ENCODE measurements at regions not wholly inside any gene's neighbourhood (a gene's known extent, or its start where the extent isn't known, plus 50 kb on each side); places are given as distances from the start of the nearest gene placed in this dataset.

DNA sequence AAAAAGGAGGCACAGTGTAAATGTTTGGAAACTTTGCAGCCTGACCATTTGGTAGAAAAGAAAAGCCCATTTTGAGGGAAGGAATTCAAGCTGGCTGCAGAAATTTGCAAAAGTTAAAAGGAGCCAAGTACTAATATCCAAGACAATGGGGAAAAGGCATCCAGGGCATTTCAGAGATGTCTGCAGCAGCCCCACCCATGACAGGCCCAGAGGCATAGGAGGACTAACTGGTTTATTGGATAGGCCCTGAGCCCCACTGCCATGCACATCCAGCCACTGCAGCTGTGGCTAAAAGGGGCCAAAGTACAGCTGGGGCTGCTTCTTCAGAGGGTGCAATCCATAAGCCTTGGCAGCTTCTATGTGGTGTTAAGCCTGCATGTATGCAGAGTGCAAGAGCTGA lies 104.9 kb downstream of the HS3ST1 start:
- H3K36me3 ChIP-seq: no peaks in the 10 kb centered on the region
- H3K27me3 ChIP-seq: no peaks in the 10 kb centered on the region
- in situ Hi-C loops (cut with MboI; ENCODE audit: low pct_ligation_motif_present in 1 of 4, low pct_unique_long_range_greater_than_20kb in 1 of 4, low sequenced_read_pairs in 3 of 4): no loop called here
- H3K4me1 ChIP-seq: no peaks in the 10 kb centered on the region
- TF ChIP-seq, protein P1, sequence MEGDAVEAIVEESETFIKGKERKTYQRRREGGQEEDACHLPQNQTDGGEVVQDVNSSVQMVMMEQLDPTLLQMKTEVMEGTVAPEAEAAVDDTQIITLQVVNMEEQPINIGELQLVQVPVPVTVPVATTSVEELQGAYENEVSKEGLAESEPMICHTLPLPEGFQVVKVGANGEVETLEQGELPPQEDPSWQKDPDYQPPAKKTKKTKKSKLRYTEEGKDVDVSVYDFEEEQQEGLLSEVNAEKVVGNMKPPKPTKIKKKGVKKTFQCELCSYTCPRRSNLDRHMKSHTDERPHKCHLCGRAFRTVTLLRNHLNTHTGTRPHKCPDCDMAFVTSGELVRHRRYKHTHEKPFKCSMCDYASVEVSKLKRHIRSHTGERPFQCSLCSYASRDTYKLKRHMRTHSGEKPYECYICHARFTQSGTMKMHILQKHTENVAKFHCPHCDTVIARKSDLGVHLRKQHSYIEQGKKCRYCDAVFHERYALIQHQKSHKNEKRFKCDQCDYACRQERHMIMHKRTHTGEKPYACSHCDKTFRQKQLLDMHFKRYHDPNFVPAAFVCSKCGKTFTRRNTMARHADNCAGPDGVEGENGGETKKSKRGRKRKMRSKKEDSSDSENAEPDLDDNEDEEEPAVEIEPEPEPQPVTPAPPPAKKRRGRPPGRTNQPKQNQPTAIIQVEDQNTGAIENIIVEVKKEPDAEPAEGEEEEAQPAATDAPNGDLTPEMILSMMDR (IDR thresholded peaks at IDR 0.05): no peak
- TF ChIP-seq EP300 (IDR thresholded peaks at IDR 0.05; ENCODE audit: low read depth) (no peak), POLR2AphosphoS5 (IDR thresholded peaks at IDR 0.05) (no peak), POLR2A (IDR thresholded peaks at IDR 0.05) (no peak)
- H3K4me3 ChIP-seq: no peak overlapping the region
- H3K27ac ChIP-seq: no peak overlapping the region
- intact Hi-C loops (cut with DNase I; ENCODE audit: low total_unique reads): no loop called here
- no peak for DNase-seq
- no peaks in the 10 kb centered on the region for H3K9me3 ChIP-seq

DNA sequence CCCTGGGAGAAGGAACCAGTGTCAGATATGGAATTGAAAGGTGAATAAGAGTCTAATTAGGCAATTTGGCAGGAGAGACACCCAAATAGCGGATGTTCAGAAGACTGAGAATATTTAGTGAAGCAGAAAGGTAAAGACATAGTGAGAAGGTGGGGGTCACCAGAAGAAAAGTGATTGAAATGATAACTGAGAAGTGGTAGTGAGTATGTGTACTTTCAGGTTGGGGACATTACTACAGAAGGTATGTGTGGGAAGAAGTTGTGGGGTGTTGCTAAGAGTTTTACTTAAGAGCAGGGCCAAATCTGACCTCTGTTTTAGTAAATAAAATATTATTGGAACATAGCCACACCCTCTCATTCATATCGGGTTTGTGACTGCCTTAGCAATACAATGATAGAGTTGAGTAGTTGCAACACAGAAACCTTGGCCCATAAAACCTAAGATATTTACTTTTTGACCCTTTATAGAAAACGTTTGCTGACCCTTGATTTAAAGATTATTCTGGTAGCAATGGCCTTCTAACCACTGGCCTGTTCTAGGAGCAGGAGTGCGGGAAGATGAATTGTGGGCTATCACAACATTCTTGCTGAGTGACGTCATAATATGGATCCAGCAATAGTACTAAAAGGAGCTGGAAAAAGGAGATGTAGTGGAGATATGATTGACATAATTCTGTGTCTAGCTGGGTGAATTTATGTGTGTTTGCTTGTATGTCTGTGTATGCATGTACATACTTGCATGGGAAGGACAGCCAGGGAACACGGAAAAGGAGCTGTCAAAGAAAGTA lies 115.3 kb downstream of the HS3ST1 start:
- TF ChIP-seq EP300 (IDR thresholded peaks at IDR 0.05; ENCODE audit: low read depth) (no peak), POLR2A (IDR thresholded peaks at IDR 0.05) (no peak), POLR2AphosphoS5 (IDR thresholded peaks at IDR 0.05) (no peak)
- TF ChIP-seq, protein P1 (IDR thresholded peaks at IDR 0.05): no peak
- H3K9me3 ChIP-seq: no peaks in the 10 kb centered on the region
- no peaks in the 10 kb centered on the region for H3K4me1 ChIP-seq
- in situ Hi-C loops (cut with MboI; ENCODE audit: low pct_ligation_motif_present in 1 of 4, low pct_unique_long_range_greater_than_20kb in 1 of 4, low sequenced_read_pairs in 3 of 4) (no loop called here), intact Hi-C loops (cut with DNase I; ENCODE audit: low total_unique reads) (no loop called here)
- H3K4me3 ChIP-seq: no peak overlapping the region
- 63 to 73% methylated on average over 6 of the region's 6 CpGs for WGBS, 2 donors (ENCODE audit: low coverage in 1 of 2)
- no peaks in the 10 kb centered on the region for H3K36me3 ChIP-seq
- DNase-seq: no peak
- H3K27me3 ChIP-seq: no peaks in the 10 kb centered on the region
- no peak overlapping the region for H3K27ac ChIP-seq

DNA sequence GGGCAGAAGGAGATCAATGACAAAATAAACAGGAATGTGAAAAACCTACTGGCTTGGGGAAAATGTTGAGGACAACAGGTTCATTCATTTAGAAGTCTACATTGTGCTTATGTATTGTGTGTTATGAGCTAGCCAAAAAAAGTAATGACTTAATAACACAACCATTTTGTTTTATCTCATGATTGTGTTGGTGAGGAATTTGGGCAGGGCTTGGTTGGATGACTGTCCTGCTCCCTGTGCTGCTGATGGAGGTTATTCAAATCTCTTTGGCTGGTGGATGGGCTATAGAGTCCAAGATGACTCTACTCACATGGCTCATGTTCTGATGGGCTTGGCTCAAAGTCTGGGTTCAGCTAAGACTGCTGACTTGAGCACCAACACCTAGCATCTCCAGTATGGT lies 116.3 kb downstream of the HS3ST1 start:
- no peaks in the 10 kb centered on the region for H3K27me3 ChIP-seq
- no peaks in the 10 kb centered on the region for H3K4me1 ChIP-seq
- H3K27ac ChIP-seq: no peak overlapping the region
- TF ChIP-seq POLR2A (IDR thresholded peaks at IDR 0.05): no peak
- TF ChIP-seq POLR2AphosphoS5 (IDR thresholded peaks at IDR 0.05): no peak
- TF ChIP-seq, protein P1 (IDR thresholded peaks at IDR 0.05): no peak
- DNase-seq: no peak
- H3K4me3 ChIP-seq: no peak overlapping the region
- in situ Hi-C loops (cut with MboI; ENCODE audit: low pct_ligation_motif_present in 1 of 4, low pct_unique_long_range_greater_than_20kb in 1 of 4, low sequenced_read_pairs in 3 of 4) (no loop called here), intact Hi-C loops (cut with DNase I; ENCODE audit: low total_unique reads) (no loop called here)
- H3K36me3 ChIP-seq: no peaks in the 10 kb centered on the region
- no peaks in the 10 kb centered on the region for H3K9me3 ChIP-seq

DNA sequence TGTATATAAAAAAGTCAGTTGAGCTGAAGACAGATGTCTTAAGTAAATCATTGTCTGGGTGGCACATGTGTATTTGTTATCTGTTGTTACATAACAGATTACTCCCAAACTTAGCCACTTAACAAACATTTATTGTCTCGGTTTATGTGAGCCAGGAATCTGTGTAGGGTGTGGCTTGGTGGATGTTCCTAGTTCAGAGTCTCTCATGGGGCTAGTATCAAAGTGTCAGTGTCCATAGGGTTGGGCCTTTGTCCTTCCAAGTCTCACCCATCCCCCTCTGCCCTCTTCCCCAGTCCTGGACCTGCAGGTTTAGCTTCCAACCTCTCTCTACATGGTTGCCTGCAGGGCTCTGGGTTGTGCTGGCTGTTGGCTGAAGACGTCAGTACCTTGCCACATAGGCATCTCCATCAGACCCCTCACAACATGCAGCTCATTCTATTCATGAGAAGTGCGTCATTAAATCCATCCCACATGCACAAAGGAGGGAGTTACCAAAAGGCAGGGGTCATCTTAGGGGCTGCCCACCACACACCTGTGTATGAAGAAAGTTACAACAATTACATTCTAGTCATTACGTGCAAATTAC lies 127.5 kb downstream of the HS3ST1 start:
- intact Hi-C loops (cut with DNase I; ENCODE audit: low total_unique reads): no loop called here
- in situ Hi-C loops (cut with MboI; ENCODE audit: low pct_ligation_motif_present in 1 of 4, low pct_unique_long_range_greater_than_20kb in 1 of 4, low sequenced_read_pairs in 3 of 4): no loop called here
- 67 to 72% methylated on average over 2 to 4 of the region's 4 CpGs for WGBS, 2 donors (ENCODE audit: low coverage in 1 of 2)

More for the DNA sequence above, 127.5 kb downstream of the HS3ST1 start:
- Histone ChIP-seq H3K4me1 (no peaks in the 10 kb centered on the region), H3K27ac (no peak overlapping the region), H3K9me3 (no peaks in the 10 kb centered on the region), H3K36me3 (no peaks in the 10 kb centered on the region), H3K4me3 (no peak overlapping the region), H3K27me3 (no peaks in the 10 kb centered on the region)
- DNase-seq: peak; percentile 20
- no peak for TF ChIP-seq POLR2A (IDR thresholded peaks at IDR 0.05)
- no peak for TF ChIP-seq POLR2AphosphoS5 (IDR thresholded peaks at IDR 0.05)
- TF ChIP-seq, protein P1 (IDR thresholded peaks at IDR 0.05): no peak
- TF ChIP-seq EP300 (IDR thresholded peaks at IDR 0.05; ENCODE audit: low read depth): no peak
